ENCODE measurements at regions not wholly inside any gene's neighbourhood (a gene's known extent, or its start where the extent isn't known, plus 50 kb on each side); places are given as distances from the start of the nearest gene placed in this dataset.

- no peaks in the 10 kb centered on the region for H3K9me3 ChIP-seq
- ATAC-seq (no peak), DNase-seq (no peak)
- no peaks in the 10 kb centered on the region for H3K4me1 ChIP-seq (ENCODE audit: low read depth)
- intact Hi-C loops (cut with DNase I, micrococcal nuclease): loop anchor here (10.0 kb wide), 2 partner anchors 569 to 1449 kb away; no protein-coding TSS in a partner anchor
- H3K36me3 ChIP-seq (ENCODE audit: low read depth): no peaks in the 10 kb centered on the region
- no peak overlapping the region for H3K4me3 ChIP-seq
- no peak for TF ChIP-seq CTCF (IDR thresholded peaks at IDR 0.05)
Observed at GRCh38 chr19:30785458-30786137, 413.4 kb downstream of the ZNF536 start.

- Histone ChIP-seq H3K9me3 (no peaks in the 10 kb centered on the region), H3K4me1 (ENCODE audit: low read depth) (no peaks in the 10 kb centered on the region), H3K36me3 (ENCODE audit: low read depth) (no peaks in the 10 kb centered on the region), H3K4me3 (no peak overlapping the region)
- peak in 2 of 3 donors; percentile 68 to 70 for DNase-seq
- peak; percentile 30 for TF ChIP-seq CTCF (IDR thresholded peaks at IDR 0.05)
- ATAC-seq: peak; percentile 67
- intact Hi-C loops (cut with DNase I, micrococcal nuclease): loop anchor here (10.0 kb wide), 2 partner anchors 570 to 1450 kb away; no protein-coding TSS in a partner anchor
Observed at GRCh38 chr19:30784850-30785457, 412.8 kb downstream of the ZNF536 start.

- no peaks in the 10 kb centered on the region for H3K36me3 ChIP-seq (ENCODE audit: low read depth)
- intact Hi-C loops (cut with DNase I, micrococcal nuclease): loop anchor here (10.0 kb wide), 2 partner anchors 571 to 1451 kb away; no protein-coding TSS in a partner anchor
- no peak for TF ChIP-seq CTCF (IDR thresholded peaks at IDR 0.05)
- H3K4me3 ChIP-seq: no peak overlapping the region
- no peak for DNase-seq
- no peak for ATAC-seq
- H3K9me3 ChIP-seq: no peaks in the 10 kb centered on the region
- H3K4me1 ChIP-seq (ENCODE audit: low read depth): no peaks in the 10 kb centered on the region
Observed at GRCh38 chr19:30783936-30784335, 411.8 kb downstream of the ZNF536 start.

GRCh38 chr19:30783212-30783611 lies 411.0 kb downstream of the ZNF536 start:
- no peaks in the 10 kb centered on the region for H3K9me3 ChIP-seq
- ATAC-seq (no peak), DNase-seq (no peak)
- H3K36me3 ChIP-seq (ENCODE audit: low read depth): no peaks in the 10 kb centered on the region
- no peaks in the 10 kb centered on the region for H3K4me1 ChIP-seq (ENCODE audit: low read depth)
- H3K4me3 ChIP-seq: no peak overlapping the region
- TF ChIP-seq CTCF (IDR thresholded peaks at IDR 0.05): no peak
- intact Hi-C loops (cut with DNase I, micrococcal nuclease): loop anchor here (10.0 kb wide), 2 partner anchors 572 to 1452 kb away; no protein-coding TSS in a partner anchor

DNA sequence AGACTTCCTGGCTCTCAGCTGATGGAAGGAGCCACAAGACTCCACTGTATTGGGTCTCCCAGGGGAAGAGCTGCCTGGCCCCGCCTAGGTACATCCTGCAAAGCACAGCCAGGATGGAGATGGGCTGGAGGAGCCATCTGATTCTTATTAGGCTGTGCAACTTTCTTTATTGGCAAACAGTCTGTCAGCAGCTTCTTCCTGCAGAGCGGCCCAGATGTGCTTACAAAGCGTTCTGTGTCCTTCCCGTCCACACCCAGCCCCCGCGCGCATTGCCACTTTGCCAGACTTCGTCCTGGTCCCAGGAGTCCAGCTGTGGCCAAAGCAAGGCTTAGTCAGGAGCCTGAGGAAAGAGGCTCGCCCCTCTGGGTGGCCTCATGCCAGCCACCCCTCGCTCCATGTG lies 409.3 kb downstream of the ZNF536 start:
- Histone ChIP-seq H3K9me3 (no peaks in the 10 kb centered on the region), H3K36me3 (ENCODE audit: low read depth) (no peaks in the 10 kb centered on the region), H3K4me3 (no peak overlapping the region), H3K4me1 (ENCODE audit: low read depth) (no peaks in the 10 kb centered on the region)
- intact Hi-C loops (cut with DNase I, micrococcal nuclease): loop anchor here (10.0 kb wide), 2 partner anchors 573 to 1453 kb away; no protein-coding TSS in a partner anchor
- ATAC-seq (no peak), DNase-seq (no peak)
- TF ChIP-seq CTCF (IDR thresholded peaks at IDR 0.05): no peak
